T-cell (primary cell): ENCODE measurements at regions not wholly inside any gene's neighbourhood (a gene's known extent, or its start where the extent isn't known, plus 50 kb on each side); places are given as distances from the start of the nearest gene placed in this dataset.

ENCODE experiments used
- ATAC-seq, 4 experiments: fragments of 200-7000 bp in 3 of 4; fragments of 150-1000 bp in 1 of 4; cut with Tn5 transposase; replicated peaks in 1 of 4; 1 replicate in 3 of 4; 2 replicates in 1 of 4; pipeline ENCODE4 v1.10.0; 2021; ENCODE audit warnings: moderate library complexity in 3 of 4, mild to moderate bottlenecking in 2 of 4, moderate number of reproducible peaks in 1 of 4
- CTCF ChIA-PET, 2 donors: fragments of 300-600 bp; sonication (Branson Sonifier 250); formaldehyde crosslinking; loops; one replicate each; lab custom pipeline; 2022; ENCODE audit warnings: antibody characterized with exemption in 2 of 2; lab: Charles Lee
- POLR2A ChIA-PET, 2 donors: fragments of 300-600 bp; sonication (Branson Sonifier 250); formaldehyde crosslinking; loops; one replicate each; lab custom pipeline; 2022; ENCODE audit warnings: antibody characterized with exemption in 2 of 2; lab: Charles Lee
- DNase-seq, 35 experiments: peaks; one replicate each; pipeline versions ENCODE4 v3.0.0 to v3.0.0-alpha.2; 2013 to 2023
- H3K27ac ChIP-seq: one replicate; pipeline ENCODE4 v1.5.1; 2013; ENCODE audit warnings: low read length
- H3K27me3 ChIP-seq, 2 experiments: replicated peaks in 1 of 2; 1 replicate in 1 of 2; 2 replicates in 1 of 2; pipeline versions ENCODE4 v1.6.1 to v1.7.0; 2013; ENCODE audit warnings: low read length in 1 of 2, mixed read lengths in 1 of 2; ENCODE audit not compliant: control insufficient read depth in 2 of 2, insufficient read depth in 2 of 2; ENCODE audit errors: extremely low read depth in 1 of 2
- H3K36me3 ChIP-seq, 2 donors: 1 replicate in 1 of 2; 2 replicates in 1 of 2; pipeline versions ENCODE4 v1.6.1 to v1.7.0; 2013; ENCODE audit warnings: low read length in 1 of 2; ENCODE audit not compliant: control insufficient read depth in 2 of 2, insufficient read depth in 1 of 2; ENCODE audit errors: extremely low read depth in 1 of 2
- H3K4me1 ChIP-seq, 2 experiments: 1 replicate in 1 of 2; 2 replicates in 1 of 2; pipeline versions ENCODE4 v1.6.1 to v1.7.0; 2013; ENCODE audit warnings: low read length in 2 of 2, mixed read lengths in 1 of 2; ENCODE audit not compliant: insufficient read depth in 2 of 2, control insufficient read depth in 1 of 2; ENCODE audit errors: extremely low read depth in 1 of 2
- H3K4me3 ChIP-seq, 2 donors: 1 replicate in 1 of 2; 2 replicates in 1 of 2; pipeline versions ENCODE4 v1.5.1 to v1.7.0; 2013; ENCODE audit warnings: mild to moderate bottlenecking in 2 of 2, low read length in 1 of 2, moderate library complexity in 1 of 2; ENCODE audit not compliant: control insufficient read depth in 1 of 2; ENCODE audit errors: extremely low read depth in 1 of 2
- H3K9me3 ChIP-seq: 2 replicates; pipeline ENCODE4 v1.7.0; 2013
- H3K27ac Mint-ChIP-seq, 2 donors: one replicate each; pipeline ENCODE4 v1.8.0; 2020 to 2021; ENCODE audit warnings: mild to moderate bottlenecking in 2 of 2, mixed read lengths in 2 of 2
- H3K27me3 Mint-ChIP-seq, 2 donors: one replicate each; pipeline ENCODE4 v1.8.0; 2021 to 2022; ENCODE audit warnings: mixed read lengths in 2 of 2
- H3K36me3 Mint-ChIP-seq: one replicate; pipeline ENCODE4 v1.8.0; 2021; ENCODE audit warnings: mixed read lengths
- H3K4me1 Mint-ChIP-seq, 3 donors: one replicate each; pipeline ENCODE4 v1.8.0; 2020 to 2022; ENCODE audit warnings: mixed read lengths in 3 of 3, mild to moderate bottlenecking in 1 of 3
- H3K4me3 Mint-ChIP-seq, 3 donors: one replicate each; pipeline ENCODE4 v1.8.0; 2020 to 2022; ENCODE audit warnings: mild to moderate bottlenecking in 3 of 3, mixed read lengths in 3 of 3, moderate library complexity in 3 of 3
- H3K9me3 Mint-ChIP-seq, 3 donors: one replicate each; pipeline ENCODE4 v1.8.0; 2020 to 2022; ENCODE audit warnings: mixed read lengths in 3 of 3
- WGBS: methylation state at CpG from one replicate; pipeline ENCODE4 v1.1.5; 2013; ENCODE audit warnings: missing lambda C conversion rate; ENCODE audit not compliant: insufficient coverage; 5-methylcytosine and 5-hydroxymethylcytosine counted together

- no peaks in the 10 kb centered on the region for H3K4me1 ChIP-seq
- Mint-ChIP-seq H3K27me3 (peaks cover 0 to 6% of the 10 kb centered on the region in 2 donors), H3K4me1 (no peaks in the 10 kb centered on the region), H3K9me3 (no peaks in the 10 kb centered on the region), H3K4me3 (no peak overlapping the region), H3K27ac (no peak overlapping the region), H3K36me3 (no peaks in the 10 kb centered on the region)
- no peak for ATAC-seq
- no peak overlapping the region for H3K27ac ChIP-seq
- no peaks in the 10 kb centered on the region for H3K9me3 ChIP-seq
- H3K27me3 ChIP-seq: no peaks in the 10 kb centered on the region
- H3K36me3 ChIP-seq: no peaks in the 10 kb centered on the region
- ChIA-PET POLR2A (no interaction called here), CTCF (interaction anchor here in 1 of 2 donors (0.6 kb wide), 1 partner anchor 53 kb away, joined by 5 read pairs; no protein-coding TSS in a partner anchor)
- no peak for DNase-seq
- H3K4me3 ChIP-seq: no peak overlapping the region
Measured at GRCh38 chr5:143498821-143499220, 95.3 kb upstream of the NR3C1 start.

- no peak for DNase-seq
- POLR2A ChIA-PET: no interaction called here
- peaks cover 0 to under 1% (median 0%) of the 10 kb centered on the region in 3 donors for H3K9me3 Mint-ChIP-seq
Measured at GRCh38 chr5:143497749-143498148, 94.3 kb upstream of the NR3C1 start.

GRCh38 chr5:143496943-143497342 is 93.5 kb upstream of the NR3C1 start:
- H3K36me3 ChIP-seq: no peaks in the 10 kb centered on the region
- H3K27me3 ChIP-seq: no peaks in the 10 kb centered on the region
- no peaks in the 10 kb centered on the region for H3K9me3 ChIP-seq
- 92% methylated on average over 2 of the region's 2 CpGs for WGBS
- H3K4me1 ChIP-seq: no peaks in the 10 kb centered on the region
- no peak for ATAC-seq
- ChIA-PET CTCF (no interaction called here), POLR2A (no interaction called here)
- Mint-ChIP-seq H3K9me3 (peaks cover 0 to 6% (median 0%) of the 10 kb centered on the region in 3 donors), H3K36me3 (no peaks in the 10 kb centered on the region), H3K27me3 (peaks cover 0 to 6% of the 10 kb centered on the region in 2 donors), H3K4me1 (no peaks in the 10 kb centered on the region), H3K4me3 (no peak overlapping the region), H3K27ac (no peak overlapping the region)
- no peak overlapping the region for H3K4me3 ChIP-seq
- H3K27ac ChIP-seq: no peak overlapping the region
- no peak for DNase-seq

More at GRCh38 chr5:143497749-143498148, 94.3 kb upstream of the NR3C1 start:
- peaks cover 0 to 6% of the 10 kb centered on the region in 2 donors for H3K27me3 Mint-ChIP-seq
- Histone ChIP-seq H3K36me3 (no peaks in the 10 kb centered on the region), H3K27ac (no peak overlapping the region), H3K4me1 (no peaks in the 10 kb centered on the region), H3K4me3 (no peak overlapping the region), H3K9me3 (no peaks in the 10 kb centered on the region), H3K27me3 (no peaks in the 10 kb centered on the region)
- no peak overlapping the region for H3K27ac Mint-ChIP-seq
- H3K4me1 Mint-ChIP-seq: no peaks in the 10 kb centered on the region
- CTCF ChIA-PET: no interaction called here
- no peaks in the 10 kb centered on the region for H3K36me3 Mint-ChIP-seq
- H3K4me3 Mint-ChIP-seq: no peak overlapping the region
- no peak for ATAC-seq

GRCh38 chr5:143495821-143496275 is 92.4 kb upstream of the NR3C1 start:
- Histone ChIP-seq H3K27ac (no peak overlapping the region), H3K9me3 (no peaks in the 10 kb centered on the region), H3K27me3 (no peaks in the 10 kb centered on the region), H3K4me3 (no peak overlapping the region), H3K4me1 (no peaks in the 10 kb centered on the region), H3K36me3 (no peaks in the 10 kb centered on the region)
- ATAC-seq: no peak
- WGBS: no CpG with 5 or more reads among the region's 2 CpGs
- DNase-seq: no peak
- Mint-ChIP-seq H3K27ac (no peak overlapping the region), H3K9me3 (peaks cover 0 to 6% (median 0%) of the 10 kb centered on the region in 3 donors), H3K4me1 (no peaks in the 10 kb centered on the region), H3K4me3 (no peak overlapping the region), H3K36me3 (no peaks in the 10 kb centered on the region), H3K27me3 (peaks cover 0 to 6% of the 10 kb centered on the region in 2 donors)
- ChIA-PET POLR2A (no interaction called here), CTCF (interaction anchor here in 1 of 2 donors (0.6 kb wide), 1 partner anchor 229 kb away, joined by 3 read pairs; no protein-coding TSS in a partner anchor)

GRCh38 chr5:143495110-143495509 is 91.6 kb upstream of the NR3C1 start:
- no peak overlapping the region for H3K27ac Mint-ChIP-seq
- CTCF ChIA-PET: interaction anchor here in 1 of 2 donors (0.6 kb wide), 1 partner anchor 228 kb away, joined by 3 read pairs; no protein-coding TSS in a partner anchor
- 100% methylated on average over 1 of the region's 2 CpGs for WGBS

GRCh38 chr5:143494595-143494994 is 91.1 kb upstream of the NR3C1 start:
- Mint-ChIP-seq H3K9me3 (peaks cover 0 to 6% (median 0%) of the 10 kb centered on the region in 3 donors), H3K27ac (no peak overlapping the region), H3K27me3 (peaks cover 0 to 6% of the 10 kb centered on the region in 2 donors), H3K4me3 (no peak overlapping the region), H3K36me3 (no peaks in the 10 kb centered on the region), H3K4me1 (no peaks in the 10 kb centered on the region)
- ChIA-PET POLR2A (no interaction called here), CTCF (no interaction called here)
- Histone ChIP-seq H3K36me3 (no peaks in the 10 kb centered on the region), H3K9me3 (no peaks in the 10 kb centered on the region), H3K27me3 (no peaks in the 10 kb centered on the region), H3K4me1 (no peaks in the 10 kb centered on the region), H3K4me3 (no peak overlapping the region), H3K27ac (no peak overlapping the region)
- no CpG with 5 or more reads among the region's 1 CpG for WGBS
- no peak for DNase-seq
- ATAC-seq: no peak

More at GRCh38 chr5:143495110-143495509, 91.6 kb upstream of the NR3C1 start:
- H3K9me3 ChIP-seq: no peaks in the 10 kb centered on the region
- no peak for DNase-seq
- peaks cover 0 to 6% of the 10 kb centered on the region in 2 donors for H3K27me3 Mint-ChIP-seq
- H3K27ac ChIP-seq: no peak overlapping the region
- no peaks in the 10 kb centered on the region for H3K36me3 ChIP-seq
- H3K4me1 Mint-ChIP-seq: no peaks in the 10 kb centered on the region
- H3K4me3 Mint-ChIP-seq: no peak overlapping the region
- H3K4me3 ChIP-seq: no peak overlapping the region
- POLR2A ChIA-PET: no interaction called here
- no peaks in the 10 kb centered on the region for H3K4me1 ChIP-seq
- ATAC-seq: no peak
- H3K36me3 Mint-ChIP-seq: no peaks in the 10 kb centered on the region
- H3K9me3 Mint-ChIP-seq: peaks cover 0 to 6% (median 0%) of the 10 kb centered on the region in 3 donors
- H3K27me3 ChIP-seq: no peaks in the 10 kb centered on the region
